Stimulated activated CD4-positive, alpha-beta T cell treated with anti-CD3 and anti-CD28 coated beads, Interleukin-2, amount 100 ng/mL, for 48 hours (primary cell): ENCODE measurements at regions not wholly inside any gene's neighbourhood (a gene's known extent, or its start where the extent isn't known, plus 50 kb on each side); places are given as distances from the start of the nearest gene placed in this dataset.

Experiments
- DNase-seq, 2 donors: peaks; one replicate each; pipeline ENCODE4 v3.0.0-alpha.2; 2020

DNA sequence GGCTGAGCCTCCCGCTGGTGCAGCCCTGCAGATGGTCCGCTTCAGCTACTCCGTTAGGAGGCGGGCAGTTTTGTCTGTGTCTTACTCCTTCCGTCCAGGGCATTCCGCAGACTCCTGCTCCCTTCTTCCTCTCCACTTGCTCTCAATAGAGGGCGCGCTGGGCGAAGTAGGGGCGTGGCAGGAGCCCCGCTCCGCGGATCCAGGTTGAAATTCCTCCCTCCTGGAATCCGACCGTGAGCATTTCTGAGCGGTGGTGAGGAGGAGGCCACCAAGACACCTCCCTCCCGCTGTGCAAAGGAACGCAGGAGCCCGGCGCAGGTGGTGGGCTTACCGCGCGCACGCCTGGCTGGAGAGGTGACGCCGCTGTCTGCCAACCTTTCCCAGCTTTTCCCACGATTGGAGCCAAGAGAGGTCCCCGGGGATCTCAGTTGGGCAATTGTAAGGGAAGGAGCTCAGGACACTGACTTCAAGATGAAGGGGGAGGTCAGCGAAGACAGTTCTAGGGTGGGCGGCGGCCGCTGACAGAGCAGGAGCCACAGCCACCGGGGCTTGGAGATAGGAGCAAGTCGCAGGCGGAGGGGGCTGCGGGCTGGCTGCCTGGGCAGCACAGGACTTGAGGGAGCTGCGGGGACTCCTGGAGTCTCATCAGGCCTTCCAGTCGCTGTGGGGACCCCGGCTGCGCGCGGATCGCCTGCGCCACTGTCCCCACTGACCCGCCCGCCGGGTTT is 1011.3 kb downstream of the XPNPEP1 start:
- DNase-seq: no peak

DNA sequence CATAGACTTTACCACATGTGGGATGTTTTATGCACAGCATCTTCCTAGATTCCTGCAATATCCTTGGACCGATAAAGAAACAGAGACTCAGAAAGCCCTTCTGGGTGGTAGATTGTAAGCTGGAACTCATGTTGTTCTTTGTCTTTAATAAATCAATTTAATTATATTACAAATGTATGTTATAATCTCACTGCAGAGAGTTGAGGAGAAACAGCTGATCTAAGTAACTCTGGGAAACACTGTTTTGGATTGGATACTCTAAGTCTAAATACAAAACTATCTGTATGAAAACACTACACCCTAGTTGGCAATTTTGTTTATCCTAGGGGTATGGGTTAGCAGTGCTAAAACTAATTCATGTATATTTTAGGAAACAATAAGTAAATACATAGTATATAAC is 1015.2 kb downstream of the XPNPEP1 start:
- no peak for DNase-seq

DNA sequence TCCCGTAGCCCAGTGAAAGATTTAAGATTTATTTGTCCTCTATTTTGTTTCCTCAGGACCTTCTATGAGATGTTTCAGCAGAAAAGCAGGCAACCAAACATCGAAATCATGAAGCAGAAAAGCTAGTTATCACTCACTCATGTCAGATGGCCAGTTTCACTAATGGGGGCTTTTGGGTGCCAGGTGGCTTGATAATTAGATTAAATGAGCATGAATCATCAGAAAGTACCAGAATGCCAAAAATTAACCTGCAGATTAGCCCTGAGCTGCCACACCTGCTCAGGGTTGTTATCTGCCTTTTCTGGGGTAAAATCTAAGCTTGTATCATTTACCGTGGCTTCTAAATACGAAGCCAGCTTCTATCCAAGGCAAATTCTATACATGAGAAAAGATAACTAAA is 1017.5 kb downstream of the XPNPEP1 start:
- DNase-seq: no peak

DNA sequence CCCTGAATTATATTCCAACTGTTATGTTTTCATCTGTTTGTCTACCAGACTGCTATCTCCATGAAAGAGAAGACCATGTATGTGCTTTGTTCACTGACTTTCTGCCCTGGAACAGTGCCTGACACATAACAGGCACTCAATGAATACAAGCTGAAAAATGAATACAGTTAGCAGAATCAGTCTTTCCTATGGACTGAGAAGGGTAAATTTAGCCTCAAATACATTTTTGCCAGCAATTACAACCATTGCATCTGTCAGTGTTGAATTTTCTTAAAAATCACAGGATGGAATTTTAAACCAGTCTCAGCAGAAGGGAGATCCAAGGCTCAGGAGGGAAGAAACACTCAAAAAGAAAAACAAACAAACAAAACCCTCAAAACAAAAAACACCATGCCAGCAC is 1018.1 kb downstream of the XPNPEP1 start:
- no peak for DNase-seq

DNA sequence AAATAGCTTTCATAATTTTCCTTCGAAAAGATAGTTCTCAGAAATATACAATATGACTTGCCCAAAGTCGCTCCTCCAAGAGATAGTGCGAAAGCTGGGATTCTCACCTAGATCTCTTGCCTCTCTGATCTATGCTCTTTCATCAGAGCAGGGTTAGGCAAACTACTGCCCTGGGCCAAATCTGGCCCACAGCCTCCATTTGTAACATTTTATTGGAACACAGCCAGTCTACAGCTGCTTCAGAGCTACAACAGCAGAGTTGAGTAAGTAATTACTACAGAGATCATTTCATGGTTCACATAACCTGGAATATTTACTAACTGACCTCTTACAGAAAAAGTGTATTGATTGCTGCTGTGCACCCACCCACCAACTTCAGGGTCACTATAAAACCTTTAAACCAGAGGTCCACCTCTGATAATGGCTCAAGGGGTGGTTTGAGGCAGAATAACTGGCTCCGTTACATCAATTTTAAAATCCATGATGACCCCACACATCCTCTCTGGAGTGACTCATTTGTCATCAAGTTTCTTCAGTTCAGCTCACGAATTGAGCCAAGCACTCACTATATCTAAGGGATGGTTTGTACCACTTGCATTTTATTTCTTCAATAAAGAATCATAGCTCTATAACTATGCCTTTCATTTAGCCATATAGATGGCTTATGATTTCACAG is 1019.0 kb downstream of the XPNPEP1 start:
- DNase-seq: no peak

DNA sequence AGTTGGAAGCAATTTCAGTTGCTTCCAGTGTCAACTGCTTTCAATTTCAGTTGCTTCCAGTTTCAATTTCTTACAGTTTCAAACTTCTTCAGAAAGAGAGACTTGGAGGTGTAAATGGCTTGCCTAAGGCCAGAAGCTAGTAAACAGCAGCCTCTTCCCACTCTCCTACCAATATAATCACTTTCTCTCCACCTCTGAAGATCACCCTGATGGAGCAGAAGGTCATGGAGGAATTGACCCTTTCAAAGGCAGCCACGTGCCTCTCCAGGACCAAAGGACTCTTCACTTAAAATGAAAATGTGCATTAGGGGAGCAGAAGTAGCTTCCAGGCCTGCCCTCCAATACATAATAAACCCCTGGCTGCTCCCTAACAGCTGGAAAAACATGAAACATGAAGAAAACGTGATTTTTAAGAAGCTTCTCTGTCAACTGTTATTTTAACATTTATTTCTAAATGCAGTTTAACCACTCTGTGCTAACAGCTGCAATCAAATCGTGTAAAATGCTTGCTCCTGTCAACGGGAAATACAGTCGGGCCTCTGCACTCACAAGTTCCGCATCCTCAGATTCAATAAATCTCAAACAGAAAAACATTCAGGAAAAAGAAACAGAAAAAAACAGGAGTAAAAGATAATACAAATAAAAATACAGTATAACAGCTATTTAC is 1020.6 kb downstream of the XPNPEP1 start:
- DNase-seq: no peak

DNA sequence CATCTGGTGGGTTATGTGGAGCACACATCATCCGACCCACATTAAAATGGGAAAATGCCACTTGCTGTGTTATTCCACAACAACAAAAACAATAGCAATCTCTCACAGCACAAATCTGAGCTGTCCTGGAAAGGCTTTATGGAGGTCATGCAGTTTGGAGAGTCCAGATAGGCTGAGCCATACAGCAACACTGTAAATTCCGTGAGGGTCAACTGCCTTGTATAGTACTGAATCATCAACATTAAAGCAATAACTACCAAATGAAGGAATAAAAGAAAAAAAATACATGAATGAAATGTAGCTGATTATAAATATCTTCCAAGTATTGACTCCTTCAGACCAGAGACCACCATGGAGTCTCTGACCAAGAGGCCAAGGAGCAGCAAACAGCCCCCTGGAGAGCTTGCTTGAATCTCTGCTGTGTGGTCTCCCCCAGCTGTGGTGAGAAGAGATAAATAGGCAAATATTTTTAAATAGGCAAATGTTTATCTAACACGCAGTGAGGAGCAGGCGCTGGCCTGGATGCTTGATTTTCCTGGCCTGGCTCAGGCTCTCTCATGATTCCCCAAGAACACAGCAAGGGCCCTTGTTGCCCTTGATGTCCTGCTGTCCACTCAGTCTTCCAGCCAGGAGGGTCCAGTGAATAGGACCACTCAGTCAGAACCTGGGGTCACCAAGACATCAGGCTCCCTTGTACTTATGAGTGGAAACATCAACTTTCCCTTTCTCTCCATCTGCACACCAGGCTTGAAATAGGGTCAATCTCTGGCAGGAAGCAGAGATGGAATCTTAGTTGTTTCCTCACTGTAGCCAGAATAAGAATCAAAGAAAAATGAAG is 1021.3 kb downstream of the XPNPEP1 start:
- DNase-seq: no peak

DNA sequence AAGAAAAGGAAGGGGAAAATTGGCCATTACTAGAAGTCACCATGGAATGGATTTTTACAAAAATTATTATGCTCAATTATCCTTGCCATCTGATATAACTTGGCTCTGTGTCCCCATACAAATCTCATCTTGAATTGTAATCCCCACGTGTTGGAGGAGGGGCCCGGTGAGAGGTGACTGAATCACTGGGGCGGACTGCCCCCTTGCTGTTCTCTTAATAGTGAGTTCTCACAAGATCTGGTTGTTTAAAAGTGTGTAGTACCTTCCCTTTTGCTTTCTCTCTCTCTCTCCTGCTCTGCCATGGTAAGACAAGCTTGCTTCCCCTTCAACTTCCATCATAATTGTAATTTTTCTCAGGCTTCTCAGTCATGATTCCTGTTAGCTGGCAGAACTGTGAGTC is 1023.6 kb downstream of the XPNPEP1 start:
- DNase-seq: no peak

DNA sequence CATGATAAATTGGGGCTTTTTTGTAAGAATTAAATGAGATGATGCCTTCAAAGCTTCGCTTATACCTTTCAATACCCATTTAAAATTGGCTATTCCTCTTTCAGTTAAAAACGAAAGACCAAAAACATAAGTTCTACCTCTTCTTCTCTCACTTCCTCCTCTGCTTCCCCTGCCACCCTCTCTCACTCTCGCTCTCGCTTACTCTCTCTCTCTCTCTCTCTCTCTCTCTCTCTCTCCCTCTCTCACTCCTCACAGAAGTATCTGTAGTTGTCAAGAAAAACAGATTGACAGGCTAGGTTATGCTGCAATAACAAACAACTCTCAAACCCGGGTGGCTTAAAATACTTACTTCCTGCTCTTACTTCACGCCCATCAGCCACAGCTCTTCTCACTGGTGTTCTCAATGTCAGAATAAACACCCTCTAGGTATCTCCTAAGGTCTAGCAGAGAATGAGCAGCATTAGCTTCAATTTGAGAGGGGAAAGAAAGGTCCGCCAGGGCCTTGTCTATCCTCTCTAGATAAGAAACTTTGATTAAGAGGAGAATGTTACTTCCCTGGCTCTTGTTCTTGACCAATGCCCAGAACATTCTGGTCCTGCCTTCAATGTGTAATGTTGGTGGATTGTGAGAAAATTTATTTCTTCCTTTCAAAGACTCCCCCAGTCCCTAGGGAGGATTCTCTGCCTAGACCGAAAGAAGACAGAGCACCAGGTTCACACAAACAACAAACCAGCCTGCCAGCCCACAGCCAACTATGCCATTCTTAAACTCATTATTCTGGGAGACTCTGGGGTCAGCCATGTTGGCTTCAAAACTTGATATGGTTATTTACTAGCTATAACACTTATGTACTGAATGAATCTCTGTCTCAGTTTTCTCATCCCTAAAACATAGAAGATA is 1028.7 kb downstream of the XPNPEP1 start:
- DNase-seq: no peak

DNA sequence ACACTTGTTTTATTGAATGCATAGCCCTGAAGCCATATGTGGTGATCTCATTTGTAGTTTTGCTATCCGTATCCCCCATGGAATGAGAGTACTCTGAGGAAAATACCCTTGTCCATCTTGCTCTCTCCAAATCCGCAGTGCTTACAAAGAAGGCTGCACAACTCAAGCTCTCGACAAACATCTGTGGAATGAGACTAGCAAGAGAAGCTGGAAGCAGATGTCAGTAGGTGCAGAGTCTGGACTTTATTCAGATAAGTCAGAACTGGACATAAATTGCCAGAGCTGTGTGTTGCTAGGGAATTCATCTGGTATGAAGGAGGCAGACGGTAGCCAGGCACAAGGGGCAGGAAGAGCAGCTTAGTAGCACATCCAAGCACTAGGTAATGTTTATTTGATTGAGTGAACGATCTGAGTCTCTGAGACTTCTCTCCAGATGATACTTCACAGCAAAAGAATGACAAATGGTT is 1046.2 kb downstream of the XPNPEP1 start:
- DNase-seq: no peak

DNA sequence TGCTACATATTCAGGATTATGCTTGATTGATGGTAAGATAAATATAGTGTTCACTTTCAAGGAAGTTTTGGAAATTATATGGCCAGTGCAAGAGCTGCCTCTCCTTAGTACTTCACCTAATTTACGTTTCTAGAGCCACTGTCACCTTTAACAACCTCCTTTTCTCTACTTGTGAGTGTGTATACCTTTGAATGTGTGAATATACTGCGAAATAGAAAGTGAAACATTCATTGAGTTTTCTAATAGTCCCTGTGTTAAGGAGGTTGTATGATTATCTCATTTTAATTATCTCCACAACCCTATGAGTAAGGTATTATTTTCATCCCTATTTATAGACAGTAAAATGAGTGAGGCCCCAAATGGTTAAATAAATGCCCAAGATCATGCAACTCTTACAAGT is 1050.5 kb downstream of the XPNPEP1 start:
- DNase-seq: no peak

DNA sequence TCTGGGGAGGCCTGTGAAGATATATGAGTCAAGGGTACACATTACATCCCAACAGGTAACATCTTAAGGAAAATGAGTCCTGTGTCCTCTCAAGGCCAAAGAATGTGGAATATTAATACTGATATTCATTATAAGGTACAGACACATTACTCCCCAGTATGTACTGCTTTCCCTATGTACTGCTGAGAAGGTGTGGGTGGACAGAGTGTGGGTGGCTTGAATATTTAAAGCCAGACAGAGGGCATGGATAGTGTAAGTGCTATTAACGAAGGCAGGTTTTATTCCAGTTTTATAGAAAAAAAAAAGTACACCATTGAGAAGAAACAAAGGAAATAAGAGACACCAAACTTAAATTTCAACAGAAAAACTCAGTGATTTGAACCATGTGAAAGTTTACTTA is 1054.4 kb downstream of the XPNPEP1 start:
- no peak for DNase-seq

DNA sequence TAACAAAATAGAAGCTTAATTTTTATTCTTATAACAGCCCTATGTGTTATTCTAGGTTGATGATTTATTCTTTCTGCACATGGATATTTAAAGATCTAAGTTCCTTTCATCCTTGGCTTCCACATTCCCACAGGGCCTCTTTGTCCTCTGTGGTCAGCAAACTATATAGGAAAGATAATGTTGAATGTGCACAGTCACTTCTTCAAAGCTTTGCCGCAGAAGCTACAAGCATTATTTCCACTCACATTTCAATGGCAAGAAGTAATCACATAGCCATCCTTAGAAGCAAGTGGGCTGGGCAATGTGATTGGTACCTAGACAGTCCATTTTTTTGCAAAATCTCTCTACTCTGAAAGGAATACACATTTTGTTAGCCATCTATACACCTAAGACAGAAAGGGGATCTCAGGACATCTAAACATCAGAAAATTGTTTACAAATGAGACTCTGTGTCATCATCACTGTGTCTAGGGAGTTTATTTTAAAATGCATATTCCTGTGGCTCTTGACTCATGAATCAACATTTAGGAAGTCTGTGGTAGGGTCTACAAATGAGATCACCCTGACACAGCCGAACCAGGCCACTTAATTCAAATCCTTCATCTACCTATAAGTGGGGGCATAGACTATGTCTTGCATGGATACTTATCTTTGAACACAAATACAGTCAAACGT is 1060.5 kb downstream of the XPNPEP1 start:
- no peak for DNase-seq

DNA sequence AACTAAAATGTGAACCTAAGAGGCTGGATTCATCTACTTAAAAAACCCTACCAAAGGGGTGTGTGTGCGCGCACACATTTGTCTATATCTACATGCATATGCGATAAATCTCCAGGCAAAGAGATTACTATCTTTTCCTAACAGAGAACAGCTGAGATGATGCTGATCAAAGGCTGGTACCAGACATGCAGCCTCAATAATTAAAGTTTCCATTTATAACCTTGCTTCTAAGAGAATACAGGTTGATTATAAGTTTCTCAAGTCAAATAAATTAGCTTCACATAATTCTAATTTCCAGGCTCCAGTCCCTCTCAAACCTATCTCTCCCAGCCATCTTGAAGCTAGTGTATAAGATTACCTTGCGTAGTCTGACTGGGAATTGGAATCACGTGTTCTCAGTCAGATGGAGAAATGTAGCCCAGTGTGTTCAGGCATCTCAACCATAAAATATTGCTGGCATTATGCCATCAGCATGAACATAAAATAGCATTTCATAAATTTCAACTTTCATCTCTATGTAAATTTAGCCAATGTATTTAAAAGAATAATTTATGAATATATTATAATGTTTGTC is 1062.0 kb downstream of the XPNPEP1 start:
- DNase-seq: no peak

DNA sequence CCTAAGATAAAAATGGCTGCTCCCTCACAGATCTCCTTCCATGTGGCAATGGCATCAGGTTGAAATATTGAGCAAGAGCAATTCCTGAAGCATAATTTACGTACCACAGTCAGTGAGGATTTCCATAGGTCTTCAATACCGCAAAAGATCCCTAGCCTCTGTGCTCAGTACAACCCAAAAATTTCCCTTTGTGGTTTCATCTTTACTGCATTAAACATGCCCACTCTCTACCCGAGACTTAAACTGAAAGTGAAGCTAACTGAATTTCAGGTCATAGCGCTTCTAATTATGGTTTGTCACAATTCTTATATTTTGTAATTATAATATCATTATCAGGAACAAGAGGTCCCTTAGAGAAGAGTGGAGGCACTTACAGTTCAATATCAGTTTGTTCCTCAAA is 1071.1 kb downstream of the XPNPEP1 start:
- no peak for DNase-seq

DNA sequence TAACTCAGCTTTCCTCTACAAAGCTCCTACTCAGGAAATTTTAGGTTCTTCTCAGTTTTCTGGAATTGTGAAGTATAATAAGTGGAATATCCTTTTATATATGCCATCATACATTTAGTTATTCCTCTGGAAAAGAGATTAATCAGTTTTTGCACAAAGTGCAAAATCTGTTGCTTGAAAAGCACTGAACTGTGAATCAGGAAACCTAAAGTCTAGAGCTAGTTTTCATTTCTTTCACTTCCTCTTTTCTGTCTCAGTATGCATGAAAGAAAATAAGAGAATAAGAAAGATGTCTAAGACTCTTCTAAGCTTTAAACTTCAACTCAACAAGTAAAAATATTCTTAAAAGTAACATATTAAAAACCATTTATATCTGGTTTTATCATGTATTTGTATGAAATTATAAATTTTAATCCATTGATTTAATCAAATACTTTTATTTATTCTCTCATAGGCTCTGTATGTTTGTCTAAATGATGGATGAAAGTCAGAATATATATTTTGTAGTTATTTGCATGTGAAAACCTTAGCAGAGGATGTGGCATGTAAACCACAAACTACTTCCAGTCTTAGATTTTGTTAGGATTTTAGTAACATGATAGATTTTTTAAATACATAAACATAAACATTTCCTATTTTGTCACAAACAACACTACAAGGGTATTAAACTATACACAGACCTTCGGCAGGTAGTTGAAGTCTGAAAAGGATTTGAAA is 1073.0 kb downstream of the XPNPEP1 start:
- no peak for DNase-seq

DNA sequence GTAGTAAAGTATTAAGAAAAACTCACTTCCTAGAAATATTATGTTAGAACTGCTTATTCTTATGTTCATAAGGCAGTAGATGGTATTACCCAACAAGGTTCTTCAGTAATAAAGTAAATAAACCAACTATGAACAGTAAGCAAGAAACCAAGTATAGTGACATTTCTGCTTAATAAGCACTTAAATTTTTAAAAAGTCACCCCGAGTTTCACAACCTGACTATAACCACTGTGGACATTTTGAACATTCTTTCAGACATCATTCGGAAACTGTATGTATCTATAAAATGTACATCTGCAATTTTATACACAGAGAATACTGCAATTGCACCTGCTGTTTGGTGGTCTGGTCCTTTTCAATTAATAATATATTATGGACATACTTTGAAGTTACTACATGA is 1073.6 kb downstream of the XPNPEP1 start:
- DNase-seq: no peak

DNA sequence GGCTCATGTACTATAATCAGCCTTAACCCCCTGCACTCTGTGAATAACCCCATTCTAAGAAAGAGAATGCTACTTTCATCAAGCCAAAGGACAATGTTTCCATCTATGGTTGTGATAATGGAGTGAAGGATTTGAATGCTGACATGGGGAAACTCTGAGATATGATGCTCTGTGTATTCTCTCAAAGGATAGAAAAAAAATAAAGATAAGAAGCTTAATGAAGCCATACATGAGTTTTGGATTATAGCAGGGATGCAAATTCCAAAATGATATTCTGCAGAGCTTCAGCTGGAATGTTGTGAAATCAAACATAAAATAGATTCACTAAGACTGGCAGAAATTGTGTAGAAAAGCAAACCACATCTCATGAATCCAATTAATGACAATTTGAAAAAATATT is 1074.1 kb downstream of the XPNPEP1 start:
- DNase-seq: no peak

DNA sequence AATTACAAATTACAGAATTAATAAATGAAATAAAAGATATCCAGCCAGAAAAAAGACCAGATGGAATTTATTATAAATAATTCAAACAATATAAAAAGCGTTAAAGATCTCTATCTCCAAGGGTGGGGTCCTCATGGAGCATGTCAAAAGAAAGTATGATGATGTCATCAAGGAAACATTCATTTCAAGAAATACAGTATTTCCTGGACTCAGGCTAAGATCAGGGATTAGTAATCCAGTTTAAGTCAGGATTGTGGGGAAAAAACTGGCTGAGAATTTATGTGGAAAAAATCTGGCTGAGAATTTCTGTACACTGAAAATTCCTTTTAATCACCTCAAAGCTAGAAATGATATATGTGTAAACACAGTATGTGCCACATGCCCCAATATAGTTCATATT is 1075.3 kb downstream of the XPNPEP1 start:
- no peak for DNase-seq

DNA sequence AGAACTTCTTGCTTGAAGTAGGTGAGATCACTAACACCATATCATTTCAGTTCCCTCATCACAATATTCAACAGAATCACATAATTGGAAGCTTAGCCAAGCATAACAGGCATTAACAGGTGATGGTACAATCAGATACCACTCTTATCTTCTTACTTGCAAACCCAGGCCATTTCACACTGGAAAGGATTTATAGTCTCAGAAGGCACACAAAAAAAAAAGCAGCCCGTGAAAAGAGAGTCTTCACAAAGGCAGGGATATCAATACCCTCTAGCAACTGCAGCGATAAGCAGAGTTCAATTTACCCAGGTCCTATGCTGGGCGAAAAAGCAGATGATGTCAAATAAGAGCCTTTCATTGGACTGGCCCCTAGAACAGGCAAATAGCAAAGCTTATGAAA is 1082.4 kb downstream of the XPNPEP1 start:
- no peak for DNase-seq

DNA sequence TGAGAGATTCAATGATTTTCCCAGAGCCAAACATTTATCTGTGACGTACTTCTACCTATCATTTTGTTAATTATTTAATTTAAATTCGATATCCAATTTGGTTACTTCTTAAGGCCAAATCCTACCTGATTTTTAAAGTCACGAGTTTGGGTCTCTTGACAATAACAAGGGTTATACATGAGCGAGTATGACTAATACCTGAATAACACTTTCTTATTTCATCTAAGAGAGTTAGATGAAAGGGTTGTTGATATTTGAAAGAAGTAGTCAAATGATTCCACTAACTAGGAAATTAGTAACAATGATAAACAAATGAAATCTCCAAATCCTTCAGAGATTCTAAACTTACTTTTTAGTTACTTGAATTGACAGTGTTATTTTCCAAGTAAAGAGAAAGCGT is 1086.9 kb downstream of the XPNPEP1 start:
- DNase-seq: no peak
